NCI-H82 treated with DMSO at 0.1 percent for 48 hours (cell line): ENCODE measurements at regions not wholly inside any gene's neighbourhood (a gene's known extent, or its start where the extent isn't known, plus 50 kb on each side); places are given as distances from the start of the nearest gene placed in this dataset.

Source experiments
- DNase-seq: peaks from one replicate; lab custom pipeline; 2025; ENCODE audit not compliant: unreplicated experiment; lab: John Stamatoyannopoulos, UW

DNA sequence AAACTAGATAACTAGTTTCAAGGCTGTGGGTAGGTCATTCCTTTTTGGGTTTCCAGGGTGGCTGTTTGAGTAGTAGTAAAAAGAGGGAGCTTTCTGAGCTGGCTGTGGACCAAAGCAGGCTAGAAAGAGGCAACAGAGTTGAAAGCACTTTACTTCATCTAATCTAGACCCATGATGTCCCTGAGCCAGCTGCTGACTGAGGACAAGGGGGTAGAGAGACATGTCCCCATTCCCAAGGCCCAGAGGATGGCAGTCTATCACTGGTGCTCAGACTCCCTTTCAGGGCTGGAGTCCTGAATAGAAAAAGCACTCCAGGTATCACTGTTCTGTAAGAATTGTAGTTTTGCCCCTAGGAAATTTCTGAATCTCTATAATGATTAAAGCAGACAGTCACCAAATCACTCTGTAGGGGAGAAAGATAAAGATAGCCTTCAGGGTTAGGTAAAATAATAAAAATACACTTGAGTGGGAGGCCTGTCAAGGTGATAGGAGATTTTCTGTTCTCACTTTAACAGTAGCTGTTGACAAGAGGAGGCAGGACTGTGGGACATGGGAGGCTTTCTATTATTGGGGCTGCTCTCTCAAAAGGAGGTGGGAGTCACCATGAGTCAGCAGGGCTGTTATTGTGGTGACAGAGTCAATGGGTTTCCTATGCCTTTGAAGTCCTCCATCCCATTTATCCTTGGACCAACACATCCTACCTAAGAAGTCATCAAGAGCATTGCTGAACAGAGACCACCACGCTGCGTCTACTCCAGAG lies 190.2 kb upstream of the MPHOSPH6 start:
- DNase-seq: no peak

DNA sequence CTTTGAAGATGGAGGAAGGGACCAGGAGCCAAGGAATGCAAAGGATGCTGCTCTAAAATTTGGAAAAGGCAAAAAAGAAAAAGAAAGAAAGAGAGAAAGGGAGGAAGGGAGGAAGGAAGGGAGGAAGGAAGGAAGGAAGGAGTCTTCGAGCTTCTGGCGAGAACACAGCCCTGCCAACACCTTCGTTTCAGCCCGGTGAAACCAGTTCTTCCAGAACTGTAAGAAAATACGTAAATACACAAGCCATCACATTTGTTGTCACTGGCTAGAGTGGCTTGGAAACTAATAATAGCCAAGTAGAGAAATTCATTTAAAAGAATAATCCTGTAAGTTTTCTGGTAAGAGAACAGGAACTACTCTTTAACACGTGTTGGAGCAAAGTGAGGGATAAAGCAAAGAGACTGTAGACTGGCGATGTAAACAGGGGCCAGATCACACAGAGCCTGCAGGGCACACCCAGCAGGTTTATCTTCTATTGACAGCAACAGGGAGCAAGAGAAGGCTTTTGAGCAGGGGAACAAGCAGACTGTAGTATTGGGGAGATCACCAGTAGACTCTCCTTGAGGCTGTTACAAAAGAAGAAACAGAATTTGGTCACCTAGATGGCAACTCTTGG lies 188.7 kb upstream of the MPHOSPH6 start:
- no peak for DNase-seq

DNA sequence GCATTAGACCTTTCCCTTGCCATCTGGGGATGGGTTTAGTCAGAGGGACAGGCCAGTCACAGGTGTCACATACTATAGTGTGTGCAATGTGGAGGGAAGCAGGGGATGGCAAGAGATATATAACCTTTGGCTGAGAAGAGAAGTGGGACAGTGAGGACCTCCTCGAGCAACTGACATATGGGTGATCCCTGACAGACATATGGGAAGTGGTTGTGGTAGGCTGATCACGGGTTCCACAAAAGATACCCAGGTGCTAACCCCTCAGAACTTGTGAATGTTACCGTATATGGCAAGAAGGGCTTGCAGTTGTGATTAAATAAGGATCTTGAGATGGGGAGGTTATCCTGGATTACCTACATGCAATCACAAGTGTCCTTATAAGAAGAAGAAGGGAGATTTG lies 188.1 kb upstream of the MPHOSPH6 start:
- DNase-seq: no peak

DNA sequence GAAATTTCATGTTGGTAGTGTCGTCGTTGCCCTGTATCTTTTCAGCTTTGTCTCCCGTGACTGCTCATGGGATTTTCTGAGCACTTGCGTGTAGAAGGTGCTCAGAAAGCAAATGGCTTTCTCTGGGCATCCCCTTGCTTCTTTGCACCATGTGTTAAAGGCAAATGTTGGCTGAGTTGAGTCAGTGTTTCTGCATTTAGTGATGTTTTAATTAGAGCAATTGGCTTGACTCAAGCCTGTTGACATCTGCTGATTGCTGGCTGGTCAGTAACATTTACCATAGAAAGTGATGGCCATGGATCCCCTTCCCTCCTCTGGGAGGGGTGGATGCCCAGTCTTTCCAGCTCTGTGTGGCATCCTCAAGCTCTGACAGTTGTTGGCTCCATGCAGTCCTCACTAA lies 187.2 kb upstream of the MPHOSPH6 start:
- DNase-seq: no peak

DNA sequence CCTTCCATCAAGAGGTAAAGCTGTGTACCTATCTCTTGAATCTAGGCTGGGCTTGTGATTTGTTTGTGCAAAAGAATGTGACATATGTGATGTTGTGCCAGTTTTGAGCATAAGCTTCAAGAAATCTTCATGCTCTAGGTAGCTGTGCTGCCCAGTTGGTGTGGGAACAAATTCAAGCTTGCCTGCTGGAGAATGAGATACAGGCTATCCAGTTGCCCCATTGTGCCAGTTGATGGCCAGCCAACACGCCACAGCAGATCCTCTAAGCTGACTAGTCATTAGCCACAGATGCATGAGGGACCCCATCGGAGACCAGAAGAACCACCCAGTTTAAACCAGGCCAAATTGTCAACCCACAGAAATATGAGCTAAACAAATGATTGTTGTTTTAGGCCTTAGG lies 180.5 kb upstream of the MPHOSPH6 start:
- DNase-seq: no peak

DNA sequence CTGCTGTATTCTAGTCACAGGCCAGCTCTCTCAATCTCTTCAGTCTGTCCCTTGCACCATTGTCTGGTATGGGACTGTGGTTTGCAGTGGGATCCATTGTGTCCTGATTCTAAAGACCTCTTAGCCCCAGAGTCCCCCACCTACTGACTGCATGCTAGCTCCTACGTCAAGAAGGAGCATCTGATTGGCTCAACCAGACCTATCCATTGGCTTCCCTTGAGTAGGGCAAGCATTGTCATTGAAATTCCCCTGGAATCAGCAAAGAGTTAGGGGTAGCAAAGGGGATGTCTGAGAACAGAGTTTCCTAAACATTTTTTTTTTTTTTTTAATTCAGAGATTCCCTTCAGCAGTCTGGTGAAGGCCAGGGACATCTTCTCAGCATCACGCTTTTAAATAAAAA lies 175.3 kb upstream of the MPHOSPH6 start:
- DNase-seq: no peak

DNA sequence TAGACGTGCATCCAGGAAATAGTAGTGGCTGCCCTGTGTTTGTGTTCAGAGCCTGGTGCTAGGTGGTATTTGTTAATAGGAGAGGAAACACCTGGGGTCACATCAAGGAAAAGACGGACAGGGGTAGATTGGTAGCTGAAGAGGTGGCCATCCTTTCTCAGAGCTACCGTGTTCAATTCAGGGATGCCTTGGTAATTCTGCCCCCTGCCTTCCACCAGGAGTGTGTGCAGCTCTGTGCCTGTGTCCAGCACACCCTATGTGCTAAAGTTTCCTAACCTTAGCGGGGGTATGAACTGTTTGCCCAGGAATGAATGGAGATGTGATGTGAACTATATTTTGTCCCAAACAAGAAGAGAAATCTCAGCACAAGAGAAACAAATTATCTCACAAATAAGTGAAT lies 174.1 kb upstream of the MPHOSPH6 start:
- DNase-seq: no peak

DNA sequence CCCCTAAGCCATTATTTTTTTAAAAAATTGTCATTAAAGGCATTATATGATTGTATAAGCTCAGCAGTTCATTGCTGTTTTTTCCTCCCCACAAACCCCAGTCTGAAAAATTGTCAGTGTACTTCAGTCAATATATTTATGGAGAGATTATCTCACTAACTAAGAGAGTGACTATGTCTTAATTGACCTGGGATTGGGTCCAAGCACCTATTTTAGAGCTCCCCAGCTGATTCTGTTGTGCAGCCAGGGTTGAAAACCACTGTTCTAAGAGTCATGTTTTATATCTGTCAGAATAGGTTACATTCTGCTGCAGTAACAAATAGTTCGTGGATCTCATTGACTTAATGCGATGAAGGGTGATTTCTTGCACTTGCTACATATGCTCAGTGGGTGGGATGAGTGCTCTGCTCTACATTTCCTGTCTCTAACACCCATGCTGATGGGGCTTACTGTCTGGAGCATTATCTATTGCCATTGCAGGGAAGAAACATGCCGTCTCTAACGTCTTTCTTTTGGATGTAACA lies 171.2 kb upstream of the MPHOSPH6 start:
- no peak for DNase-seq

DNA sequence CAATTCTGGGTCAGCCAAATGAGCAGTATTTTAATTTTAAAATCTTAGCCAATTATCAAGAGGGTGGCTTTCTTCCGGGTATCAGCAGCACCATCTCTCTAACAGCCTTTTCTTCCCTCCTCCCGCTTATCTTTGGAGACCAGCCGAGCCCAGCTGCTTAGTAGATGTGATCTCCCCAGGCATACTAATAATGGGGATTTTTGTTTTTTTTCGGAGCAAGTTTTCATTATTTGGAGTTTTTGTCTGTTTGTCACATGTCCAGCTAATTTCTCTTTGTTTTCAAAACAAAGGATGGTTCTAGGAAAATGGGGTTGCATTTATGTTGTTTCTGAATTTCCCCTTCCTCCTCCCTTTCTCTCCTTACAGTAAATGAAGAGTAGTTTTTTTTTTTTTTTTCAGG lies 170.5 kb upstream of the MPHOSPH6 start:
- no peak for DNase-seq

DNA sequence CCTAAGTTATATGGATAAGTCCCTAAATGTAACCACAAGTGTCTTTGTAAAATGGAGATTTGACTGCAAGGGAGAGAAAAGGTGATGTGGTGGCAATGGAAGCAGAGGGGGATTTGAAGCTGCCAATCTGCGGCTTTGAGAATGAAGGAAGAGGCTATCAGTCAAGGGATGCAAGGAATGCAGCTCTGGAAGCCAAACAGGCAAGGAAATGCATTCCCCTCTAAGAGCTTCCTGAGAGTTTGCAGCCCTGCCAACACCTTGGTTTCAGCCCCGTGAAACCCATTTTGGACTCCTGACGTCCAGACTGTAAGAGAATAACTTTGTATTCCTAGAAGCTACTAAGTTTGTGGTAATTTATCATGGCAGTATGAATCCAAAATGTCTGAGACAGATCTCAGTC lies 167.3 kb upstream of the MPHOSPH6 start:
- DNase-seq: no peak

DNA sequence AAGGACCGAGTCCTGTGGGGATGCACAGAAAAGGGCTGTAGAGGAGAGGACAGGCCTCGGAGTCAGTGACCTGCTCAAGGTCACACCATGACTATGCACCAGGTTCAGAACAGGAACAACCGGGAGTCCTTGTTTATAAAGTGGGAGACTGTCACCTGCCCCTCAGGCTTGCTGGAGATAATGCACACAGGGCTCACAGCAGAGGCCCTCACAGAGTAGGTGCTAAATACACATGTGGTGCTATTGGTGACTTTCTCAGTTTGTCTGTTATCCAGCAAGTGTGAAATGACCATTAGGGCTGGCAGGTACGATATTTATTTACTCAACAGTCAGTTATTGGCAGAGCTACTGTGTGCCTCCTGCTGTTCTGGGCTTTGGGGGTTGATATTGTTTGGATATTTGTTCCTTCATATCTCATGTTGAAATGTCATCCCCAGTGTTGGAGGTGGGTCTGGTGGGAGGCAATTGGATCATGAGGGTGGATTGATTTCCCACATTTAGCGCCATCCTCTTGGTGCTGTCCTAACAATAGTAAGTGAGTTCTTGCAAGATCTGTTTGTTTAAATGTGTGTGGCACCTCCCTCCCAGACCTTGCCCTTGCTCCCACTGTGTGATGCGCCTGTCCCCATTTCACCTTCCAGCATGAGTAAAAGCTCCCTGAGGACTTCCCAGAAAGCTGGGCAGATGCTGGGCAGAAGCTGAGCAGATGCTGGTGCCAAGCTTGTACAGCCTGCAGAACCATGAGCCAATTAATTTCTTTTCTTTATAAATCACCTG lies 162.1 kb upstream of the MPHOSPH6 start:
- DNase-seq: no peak

DNA sequence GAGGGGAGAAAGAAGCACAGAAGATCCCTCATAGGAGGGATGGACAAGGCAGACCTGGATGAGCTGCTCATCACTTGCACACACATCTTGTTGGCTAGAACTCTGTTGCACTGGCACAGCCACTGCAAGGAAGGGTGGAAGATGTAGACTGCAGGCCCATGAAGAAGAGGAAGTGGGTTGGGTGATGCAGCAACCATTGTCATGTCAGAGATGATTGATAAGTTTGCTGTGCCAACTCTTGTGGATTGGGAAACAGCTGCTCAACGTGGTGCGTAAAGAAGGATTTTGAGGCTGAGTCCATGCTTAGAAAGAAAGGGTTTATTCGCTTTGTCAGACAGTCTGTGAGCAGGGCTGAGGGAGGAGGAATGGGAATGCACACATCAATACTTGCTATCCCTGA lies 161.4 kb upstream of the MPHOSPH6 start:
- no peak for DNase-seq

DNA sequence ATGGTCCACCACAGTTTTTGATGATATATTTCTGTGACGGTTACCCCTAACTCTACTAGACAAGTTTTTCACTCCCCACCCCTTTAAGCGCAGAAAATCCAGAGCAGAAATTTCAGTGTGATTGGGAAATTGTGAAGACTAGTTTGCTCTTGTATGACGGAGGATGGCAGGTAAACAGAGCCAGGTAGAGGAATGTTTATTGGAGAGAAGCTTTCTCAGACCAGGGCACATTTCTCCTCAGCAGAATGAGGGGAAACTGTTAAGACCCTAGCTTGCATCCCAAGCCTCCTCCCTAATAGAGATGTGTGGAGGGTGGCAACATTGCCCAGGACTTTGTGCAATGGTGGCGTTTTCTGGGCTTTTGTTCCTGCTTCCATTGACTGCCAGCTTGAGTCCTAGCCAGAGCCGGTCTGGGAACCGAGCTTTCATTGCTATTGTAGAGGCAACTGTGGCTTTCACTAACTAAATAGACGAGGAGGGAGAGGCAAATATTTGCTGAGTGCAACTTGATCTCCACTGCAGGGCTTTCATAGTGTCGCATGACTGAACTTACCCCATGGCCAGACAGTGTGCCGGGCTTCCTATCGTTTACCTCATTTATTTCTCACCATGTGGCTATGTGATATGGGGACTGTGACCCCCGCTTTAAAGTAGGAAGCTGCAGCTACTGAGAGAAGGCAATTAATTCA lies 159.6 kb upstream of the MPHOSPH6 start:
- no peak for DNase-seq

DNA sequence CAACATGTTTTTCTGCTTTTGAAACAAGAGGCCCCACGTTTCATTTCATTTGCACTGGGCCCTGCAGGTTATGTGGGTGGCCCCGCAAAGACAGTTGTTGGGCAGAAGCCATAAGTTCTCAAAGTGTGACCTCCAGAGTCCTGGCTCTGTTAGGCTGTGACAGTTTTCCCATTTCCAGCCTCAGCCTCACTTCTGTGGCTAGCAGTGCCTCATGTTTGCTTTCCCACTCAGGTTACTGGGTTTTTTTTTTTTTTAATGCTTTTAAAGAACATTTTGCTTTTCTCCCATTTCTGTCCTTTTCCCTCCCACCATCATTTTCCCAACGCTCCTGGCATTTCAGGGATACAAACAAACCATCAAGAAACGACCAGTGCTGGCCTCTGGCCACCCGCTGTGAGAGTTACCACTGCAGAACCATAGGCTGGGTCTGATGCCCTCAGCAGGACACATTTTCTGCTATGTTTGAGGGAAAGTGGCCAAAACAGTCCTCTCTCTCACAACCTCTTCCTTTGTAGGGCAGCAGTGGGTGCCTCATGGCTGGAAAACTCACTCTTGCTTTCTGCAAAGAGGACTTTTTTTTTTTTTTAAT lies 159.0 kb upstream of the MPHOSPH6 start:
- no peak for DNase-seq

DNA sequence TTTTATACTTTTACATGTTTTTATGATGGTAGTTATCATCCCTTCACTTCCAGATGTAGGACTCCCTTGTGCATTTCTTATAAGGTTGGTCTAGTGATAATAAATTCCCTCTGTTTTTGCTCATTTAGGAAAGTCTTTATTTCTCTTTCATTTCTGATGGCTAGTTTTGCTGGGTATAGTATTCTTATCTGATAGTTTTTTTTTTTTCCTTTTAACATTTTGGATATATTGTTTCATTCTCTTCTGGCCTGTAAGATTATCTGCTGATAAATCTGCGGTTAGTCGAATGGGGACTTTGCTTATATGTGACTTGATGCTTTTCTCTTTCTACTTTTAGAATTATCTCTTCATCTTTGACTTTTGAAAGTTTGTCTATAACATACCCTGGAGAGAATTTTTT lies 153.1 kb upstream of the MPHOSPH6 start:
- no peak for DNase-seq

DNA sequence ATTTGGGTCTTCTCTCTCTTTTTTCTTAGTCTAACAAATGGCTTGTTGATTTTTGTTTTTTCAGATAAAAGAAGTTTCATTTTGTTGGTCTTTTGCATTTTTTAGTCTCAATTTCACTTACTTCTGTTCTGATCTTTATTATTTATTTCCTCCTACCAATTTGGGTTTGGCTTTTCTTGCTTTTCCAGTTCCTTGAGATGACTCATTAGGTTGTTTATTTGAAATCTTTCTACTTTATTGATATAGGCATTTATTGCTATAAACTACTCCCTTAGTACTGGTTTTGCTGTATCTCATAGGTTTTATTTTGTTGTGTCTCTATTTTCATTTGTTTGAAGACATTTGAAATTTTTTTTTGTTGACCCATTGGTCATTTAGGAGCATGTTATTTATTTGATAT lies 152.2 kb upstream of the MPHOSPH6 start:
- no peak for DNase-seq

DNA sequence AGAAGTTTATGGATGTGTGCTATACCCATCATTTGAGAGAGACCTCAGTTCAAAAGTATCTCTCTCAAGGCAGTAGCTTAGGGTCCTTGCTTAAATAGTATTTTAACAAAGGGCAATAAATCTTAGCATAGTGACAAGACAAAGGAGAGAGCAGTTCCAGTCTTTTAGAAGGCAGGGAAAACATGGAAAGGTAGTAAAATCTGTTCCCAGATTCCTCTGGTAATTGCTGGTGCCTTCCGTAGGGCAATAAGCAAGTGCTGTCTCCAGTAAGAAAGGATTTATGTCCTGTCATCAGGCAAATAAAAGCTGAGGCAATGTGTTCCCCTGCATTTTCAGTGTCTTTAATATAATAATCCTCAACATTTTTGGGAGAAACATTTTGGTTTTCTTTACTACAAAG lies 149.0 kb upstream of the MPHOSPH6 start:
- no peak for DNase-seq

DNA sequence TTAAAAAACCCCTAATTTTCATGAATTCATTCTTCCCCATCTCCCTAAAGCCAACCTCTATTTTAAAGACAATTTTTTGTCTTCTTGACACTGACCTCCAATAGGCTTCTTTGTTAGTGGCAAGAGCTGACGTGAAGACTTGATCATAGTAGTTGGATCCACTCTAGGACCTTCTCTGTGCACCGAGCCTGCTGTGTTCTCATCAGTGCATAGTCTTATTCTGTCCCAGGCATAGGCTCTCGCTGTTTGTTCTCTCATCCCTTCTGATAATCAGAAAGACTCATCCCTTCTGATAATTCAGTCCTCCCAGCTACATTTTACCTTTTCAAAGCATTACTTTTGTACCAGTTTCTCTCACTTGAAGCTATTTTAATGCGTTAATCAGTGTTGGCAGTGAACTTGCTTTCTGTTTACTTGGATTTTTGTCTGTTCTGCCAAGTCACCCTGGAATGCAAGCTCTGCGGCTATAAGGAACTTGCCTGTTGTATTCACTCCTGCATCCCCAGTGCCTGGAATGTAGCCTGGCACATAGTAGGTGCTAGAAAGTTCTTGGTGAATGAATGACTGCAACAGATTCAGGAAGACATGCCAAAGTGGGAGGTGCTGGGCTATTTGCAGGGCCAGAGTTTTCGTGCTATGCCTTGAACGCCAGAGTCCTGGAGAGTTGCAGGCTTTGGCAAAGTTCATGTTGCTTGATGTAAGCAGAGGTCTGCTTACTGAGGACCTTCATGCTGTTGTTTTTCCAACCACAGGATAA lies 147.6 kb upstream of the MPHOSPH6 start:
- DNase-seq: no peak

DNA sequence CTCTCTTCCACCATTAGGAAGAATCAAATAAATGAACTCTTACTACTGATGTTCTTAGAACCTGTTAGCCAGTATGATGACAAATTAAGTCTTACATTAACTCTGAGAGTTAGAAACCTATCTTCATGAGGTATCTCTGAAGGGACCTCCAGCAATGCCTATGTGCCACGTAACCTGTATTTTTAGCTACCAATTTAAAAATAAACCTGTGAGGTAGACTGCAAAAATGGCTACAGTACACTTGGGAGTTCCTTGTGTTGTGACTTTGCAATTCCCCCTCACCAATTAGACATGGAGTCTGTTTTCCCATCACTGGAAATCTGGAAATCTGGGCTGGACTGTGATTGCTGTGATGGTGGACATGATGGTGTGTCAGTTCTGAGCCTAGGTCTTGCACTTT lies 143.7 kb upstream of the MPHOSPH6 start:
- DNase-seq: no peak

DNA sequence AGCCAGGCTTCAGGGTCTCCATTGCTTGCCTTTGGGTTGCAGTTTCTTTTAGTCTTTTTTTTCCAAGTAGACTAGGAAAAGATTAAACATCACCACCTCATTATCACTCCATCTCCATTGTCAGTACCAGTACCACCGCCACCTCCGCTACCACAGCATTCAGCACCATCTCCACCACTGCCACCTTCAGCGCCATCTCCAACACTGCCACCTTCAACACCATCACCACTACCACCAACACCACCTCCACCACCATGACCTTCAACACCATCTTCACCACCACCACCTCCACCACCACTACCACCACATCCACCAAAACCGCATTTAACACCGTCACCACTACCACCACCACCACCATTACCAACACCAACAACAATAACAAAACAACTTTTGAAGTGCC lies 141.5 kb upstream of the MPHOSPH6 start:
- no peak for DNase-seq
